ENCODE measurements at regions not wholly inside any gene's neighbourhood (a gene's known extent, or its start where the extent isn't known, plus 50 kb on each side); places are given as distances from the start of the nearest gene placed in this dataset.

GRCh38 chr20:24241466-24241865 is 228.0 kb upstream of the SYNDIG1 start:
- Histone ChIP-seq H3K4me2 (no peak overlapping the region), H3K27me3 (no peaks in the 10 kb centered on the region), H3K9me2 (replicated peaks; ENCODE audit: insufficient read depth) (no peaks in the 10 kb centered on the region), H3K27ac (no peak overlapping the region), H4K20me1 (ENCODE audit: insufficient read depth, poor library complexity, severe bottlenecking) (no peaks in the 10 kb centered on the region), H2AFZ (no peak overlapping the region), H3K9me3 (ENCODE audit: low read depth) (no peaks in the 10 kb centered on the region), H3K4me1 (ENCODE audit: insufficient read depth) (no peaks in the 10 kb centered on the region), H3K79me2 (no peaks in the 10 kb centered on the region), H3K36me3 (replicated peaks; ENCODE audit: insufficient read depth, low read depth) (no peaks in the 10 kb centered on the region), H3K4me3 (no peak overlapping the region)
- DNase-seq (ENCODE audit: low spot score) = no peak
- TF ChIP-seq EZH2 (IDR thresholded peaks at IDR 0.05; ENCODE audit: borderline replicate concordance) (no peak), CTCF (IDR thresholded peaks at IDR 0.05; ENCODE audit: poor library complexity) (no peak)
- 96% methylated on average over 6 of the region's 7 CpGs for WGBS (ENCODE audit: low lambda C conversion rate, missing lambda C conversion rate)

- TF ChIP-seq EZH2phosphoT487 (IDR thresholded peaks at IDR 0.05; ENCODE audit: low read depth, severe bottlenecking, unreplicated experiment) = no peak
- TF ChIP-seq CTCF (IDR thresholded peaks at IDR 0.05; ENCODE audit: poor library complexity) = no peak
- TF ChIP-seq EZH2 (IDR thresholded peaks at IDR 0.05; ENCODE audit: borderline replicate concordance) = no peak
- Histone ChIP-seq H3K4me2 (no peak overlapping the region), H3K79me2 (no peaks in the 10 kb centered on the region), H2AFZ (no peak overlapping the region), H3K4me1 (ENCODE audit: insufficient read depth) (no peaks in the 10 kb centered on the region), H3K27me3 (no peaks in the 10 kb centered on the region), H3K9me3 (ENCODE audit: low read depth) (no peaks in the 10 kb centered on the region), H3K9me2 (replicated peaks; ENCODE audit: insufficient read depth) (no peaks in the 10 kb centered on the region), H3K27ac (no peak overlapping the region), H4K20me1 (ENCODE audit: insufficient read depth, poor library complexity, severe bottlenecking) (no peaks in the 10 kb centered on the region), H3K4me3 (no peak overlapping the region), H3K36me3 (replicated peaks; ENCODE audit: insufficient read depth, low read depth) (no peaks in the 10 kb centered on the region)
- WGBS (ENCODE audit: low lambda C conversion rate, missing lambda C conversion rate) = 92% methylated on average over 3 of the region's 3 CpGs
- no peak for DNase-seq (ENCODE audit: low spot score)
These were observed 232.5 kb upstream of the SYNDIG1 start for GRCh38 chr20:24236963-24237362.

GRCh38 chr20:24236201-24236600 is 233.2 kb upstream of the SYNDIG1 start:
- no peaks in the 10 kb centered on the region for H3K9me3 ChIP-seq (ENCODE audit: low read depth)
- no peak overlapping the region for H2AFZ ChIP-seq
- no peak overlapping the region for H3K27ac ChIP-seq
- H3K27me3 ChIP-seq = no peaks in the 10 kb centered on the region
- no peaks in the 10 kb centered on the region for H3K4me1 ChIP-seq (ENCODE audit: insufficient read depth)
- no peaks in the 10 kb centered on the region for H3K79me2 ChIP-seq
- H3K36me3 ChIP-seq (replicated peaks; ENCODE audit: insufficient read depth, low read depth) = no peaks in the 10 kb centered on the region
- H4K20me1 ChIP-seq (ENCODE audit: insufficient read depth, poor library complexity, severe bottlenecking) = no peaks in the 10 kb centered on the region
- H3K4me3 ChIP-seq = no peak overlapping the region
- no peak for DNase-seq (ENCODE audit: low spot score)
- H3K4me2 ChIP-seq = no peak overlapping the region
- H3K9me2 ChIP-seq (replicated peaks; ENCODE audit: insufficient read depth) = no peaks in the 10 kb centered on the region
- 77% methylated on average over 8 of the region's 8 CpGs for WGBS (ENCODE audit: low lambda C conversion rate, missing lambda C conversion rate)
- TF ChIP-seq EZH2 (IDR thresholded peaks at IDR 0.05; ENCODE audit: borderline replicate concordance) = no peak
- no peak for TF ChIP-seq CTCF (IDR thresholded peaks at IDR 0.05; ENCODE audit: poor library complexity)
- no peak for TF ChIP-seq EZH2phosphoT487 (IDR thresholded peaks at IDR 0.05; ENCODE audit: low read depth, severe bottlenecking, unreplicated experiment)

All from hepatocyte (in vitro differentiated cells).